Mesenchymal stem cell (in vitro differentiated cells and primary cell): ENCODE measurements at regions not wholly inside any gene's neighbourhood (a gene's known extent, or its start where the extent isn't known, plus 50 kb on each side); places are given as distances from the start of the nearest gene placed in this dataset.
A peak's percentile ranks its signal among the peaks of the same experiment; 100 is the strongest.

Experiments used
- DNase-seq: peaks from one replicate; pipeline ENCODE4 v3.0.0-alpha.2; 2013
- H2AFZ ChIP-seq: one replicate; pipeline ENCODE4 v1.6.1; 2013; ENCODE audit warnings: low read depth, mild to moderate bottlenecking, control low read depth, inconsistent platforms, low read length, moderate library complexity
- H2AK5ac ChIP-seq: 2 replicates; pipeline ENCODE4 v1.6.1; 2013; ENCODE audit warnings: low read length, moderate library complexity, mild to moderate bottlenecking, inconsistent platforms; ENCODE audit not compliant: severe bottlenecking
- H2BK120ac ChIP-seq: one replicate; pipeline ENCODE4 v1.6.1; 2013; ENCODE audit warnings: low read depth, mild to moderate bottlenecking, inconsistent platforms, low read length, moderate library complexity
- H2BK12ac ChIP-seq, 2 experiments: one replicate each; pipeline ENCODE4 v1.6.1; 2013; ENCODE audit warnings: inconsistent platforms in 2 of 2, low read length in 2 of 2, mild to moderate bottlenecking in 2 of 2, moderate library complexity in 2 of 2, control low read depth in 1 of 2
- H2BK15ac ChIP-seq: one replicate; pipeline ENCODE4 v1.6.1; 2013; ENCODE audit warnings: mild to moderate bottlenecking, low read depth, inconsistent platforms; ENCODE audit not compliant: poor library complexity, severe bottlenecking
- H2BK5ac ChIP-seq: 2 replicates; pipeline ENCODE4 v1.6.1; 2013; ENCODE audit warnings: low read depth, mild to moderate bottlenecking, low read length, control low read depth, inconsistent platforms; ENCODE audit not compliant: poor library complexity, severe bottlenecking
- H3K14ac ChIP-seq, 2 experiments: one replicate each; pipeline ENCODE4 v1.6.1; 2013; ENCODE audit warnings: inconsistent platforms in 2 of 2, low read length in 2 of 2, control low read depth in 1 of 2, mild to moderate bottlenecking in 1 of 2, moderate library complexity in 1 of 2
- H3K18ac ChIP-seq, 2 experiments: one replicate each; pipeline ENCODE4 v1.6.1; 2013; ENCODE audit warnings: inconsistent platforms in 2 of 2, low read length in 2 of 2, control low read depth in 1 of 2, low read depth in 1 of 2, mild to moderate bottlenecking in 1 of 2
- H3K23ac ChIP-seq, 2 experiments: one replicate each; pipeline ENCODE4 v1.6.1; 2013; ENCODE audit warnings: inconsistent platforms in 2 of 2, low read length in 2 of 2, mild to moderate bottlenecking in 2 of 2, moderate library complexity in 2 of 2, control low read depth in 1 of 2
- H3K27ac ChIP-seq: 2 replicates; pipeline ENCODE4 v1.5.1; 2013; ENCODE audit warnings: mild to moderate bottlenecking, moderate library complexity, low read length, control low read depth, inconsistent platforms; ENCODE audit not compliant: poor library complexity, severe bottlenecking
- H3K27me3 ChIP-seq, 2 experiments: 2 replicates each; pipeline versions ENCODE4 v1.6.1 to v1.7.0; 2013; ENCODE audit warnings: low read length in 2 of 2, mild to moderate bottlenecking in 2 of 2, moderate library complexity in 2 of 2, control low read depth in 1 of 2, inconsistent platforms in 1 of 2; ENCODE audit not compliant: control insufficient read depth in 1 of 2, insufficient read depth in 1 of 2
- H3K36me3 ChIP-seq, 2 experiments: 2 replicates each; pipeline versions ENCODE4 v1.6.1 to v1.7.0; 2013; ENCODE audit warnings: low read length in 2 of 2, control low read depth in 1 of 2, inconsistent platforms in 1 of 2, low read depth in 1 of 2, mild to moderate bottlenecking in 1 of 2; ENCODE audit not compliant: insufficient read depth in 2 of 2, control insufficient read depth in 1 of 2
- H3K4ac ChIP-seq, 2 experiments: one replicate each; pipeline ENCODE4 v1.6.1; 2013; ENCODE audit warnings: inconsistent platforms in 2 of 2, low read length in 2 of 2, mild to moderate bottlenecking in 2 of 2, moderate library complexity in 2 of 2, control low read depth in 1 of 2, low read depth in 1 of 2
- H3K4me1 ChIP-seq: 2 replicates; pipeline ENCODE4 v1.6.1; 2013; ENCODE audit warnings: low read depth, low read length, control low read depth; ENCODE audit not compliant: control insufficient read depth, insufficient read depth
- H3K4me2 ChIP-seq: 2 replicates; pipeline ENCODE4 v1.6.1; 2013; ENCODE audit warnings: low read length, mild to moderate bottlenecking, inconsistent platforms; ENCODE audit not compliant: poor library complexity, severe bottlenecking
- H3K4me3 ChIP-seq, 2 experiments: 2 replicates each; pipeline versions ENCODE4 v1.5.1 to v1.7.0; 2013; ENCODE audit warnings: low read length in 2 of 2, mild to moderate bottlenecking in 2 of 2, control low read depth in 1 of 2, low read depth in 1 of 2; ENCODE audit not compliant: insufficient read depth in 1 of 2
- H3K79me1 ChIP-seq: replicated peaks from 2 replicates; pipeline ENCODE4 v1.6.1; 2013; ENCODE audit warnings: mild to moderate bottlenecking, control low read depth, low read length, inconsistent platforms; ENCODE audit not compliant: poor library complexity, severe bottlenecking
- H3K9ac ChIP-seq: 2 replicates; pipeline ENCODE4 v1.7.0; 2013; ENCODE audit warnings: mild to moderate bottlenecking, low read length, moderate library complexity
- H3K9me3 ChIP-seq: 2 replicates; pipeline ENCODE4 v1.7.0; 2013; ENCODE audit warnings: mild to moderate bottlenecking, low read length; ENCODE audit not compliant: control insufficient read depth
- H4K8ac ChIP-seq: one replicate; pipeline ENCODE4 v1.6.1; 2013; ENCODE audit warnings: inconsistent platforms, mild to moderate bottlenecking, low read length, moderate library complexity
- H4K91ac ChIP-seq: one replicate; pipeline ENCODE4 v1.6.1; 2013; ENCODE audit warnings: mild to moderate bottlenecking, low read length, inconsistent platforms
- WGBS: methylation state at CpG from one replicate; pipeline ENCODE4 v1.1.7; 2013; ENCODE audit warnings: mixed read lengths; 5-methylcytosine and 5-hydroxymethylcytosine counted together

DNA sequence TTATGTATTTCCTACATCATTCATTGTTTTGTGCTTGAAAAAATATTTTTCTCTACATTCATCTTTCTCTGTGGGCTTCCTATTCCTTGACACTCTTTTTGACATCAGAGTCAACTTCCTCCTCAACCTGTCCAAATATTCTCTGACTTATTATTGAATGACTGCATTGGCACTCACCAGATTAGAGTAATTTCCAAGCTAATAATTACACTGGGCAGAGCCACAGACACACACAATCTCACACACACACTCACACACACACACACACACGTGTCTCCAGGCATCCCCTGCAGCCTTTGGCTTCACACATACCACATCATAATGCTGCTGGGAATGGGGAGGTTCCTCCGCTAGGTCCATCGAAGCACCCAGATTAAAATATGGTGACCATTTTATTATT, 184.5 kb downstream of the SYK start:
- Histone ChIP-seq H3K27ac (peak overlapping the region; percentile 61), H3K4me1 (peaks cover 10% of the 10 kb centered on the region), H3K27me3 (no peaks in the 10 kb centered on the region), H4K91ac (no peak overlapping the region), H3K4me3 (no peak overlapping the region), H3K23ac (no peak overlapping the region), H2BK5ac (no peak overlapping the region), H3K4ac (peak overlapping the region in 1 of 2 experiments; percentile 24), H2BK15ac (no peak overlapping the region), H3K36me3 (no peaks in the 10 kb centered on the region), H4K8ac (peak overlapping the region; percentile 53), H2AK5ac (peak overlapping the region; percentile 16), H3K4me2 (no peak overlapping the region), H2BK12ac (peak overlapping the region in 1 of 2 experiments; percentile 7), H3K14ac (peak overlapping the region in 1 of 2 experiments; percentile 35), H3K79me1 (no peaks in the 10 kb centered on the region), H2BK120ac (no peak overlapping the region), H3K9me3 (peaks cover 17% of the 10 kb centered on the region), H2AFZ (no peak overlapping the region), H3K9ac (peak overlapping the region; percentile 33), H3K18ac (no peak overlapping the region)
- DNase-seq, result no peak
- 83% methylated on average over 3 of the region's 3 CpGs for WGBS

DNA sequence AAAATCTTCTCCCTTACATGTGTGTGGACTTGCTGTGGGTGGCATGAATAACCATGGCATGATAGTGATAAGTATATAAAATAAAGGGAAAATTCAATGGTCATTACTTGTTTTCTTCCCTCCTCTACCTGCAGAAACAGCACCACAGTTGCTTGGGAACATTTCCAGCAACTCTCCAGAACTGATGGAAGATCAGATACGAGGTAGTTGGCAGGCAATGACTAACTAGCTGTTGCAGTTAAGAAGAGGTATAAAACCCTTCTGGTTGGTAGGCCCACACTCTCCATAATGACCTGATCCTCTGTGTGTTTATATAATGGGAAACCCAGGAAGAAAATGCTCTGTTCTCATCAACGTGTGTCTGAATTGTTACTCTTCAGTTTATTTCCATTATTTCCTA, 185.9 kb downstream of the SYK start:
- no peak overlapping the region for H4K91ac ChIP-seq
- no peak overlapping the region for H3K4ac ChIP-seq
- no peak overlapping the region for H2BK120ac ChIP-seq
- H3K18ac ChIP-seq, result no peak overlapping the region
- H3K9ac ChIP-seq, result no peak overlapping the region
- H3K27ac ChIP-seq, result no peak overlapping the region
- H3K36me3 ChIP-seq, result no peaks in the 10 kb centered on the region
- H3K4me2 ChIP-seq, result no peak overlapping the region
- H3K27me3 ChIP-seq, result no peaks in the 10 kb centered on the region
- H4K8ac ChIP-seq, result no peak overlapping the region
- H2AK5ac ChIP-seq, result no peak overlapping the region
- no peak overlapping the region for H3K14ac ChIP-seq
- peaks cover 22% of the 10 kb centered on the region for H3K9me3 ChIP-seq
- DNase-seq, result no peak
- no peak overlapping the region for H2BK15ac ChIP-seq
- no peak overlapping the region for H3K4me3 ChIP-seq
- H2BK12ac ChIP-seq, result no peak overlapping the region
- H3K4me1 ChIP-seq, result peaks cover 12% of the 10 kb centered on the region
- no peaks in the 10 kb centered on the region for H3K79me1 ChIP-seq
- no peak overlapping the region for H3K23ac ChIP-seq
- H2BK5ac ChIP-seq, result no peak overlapping the region
- H2AFZ ChIP-seq, result no peak overlapping the region
- 50% methylated on average over 1 of the region's 2 CpGs for WGBS

DNA sequence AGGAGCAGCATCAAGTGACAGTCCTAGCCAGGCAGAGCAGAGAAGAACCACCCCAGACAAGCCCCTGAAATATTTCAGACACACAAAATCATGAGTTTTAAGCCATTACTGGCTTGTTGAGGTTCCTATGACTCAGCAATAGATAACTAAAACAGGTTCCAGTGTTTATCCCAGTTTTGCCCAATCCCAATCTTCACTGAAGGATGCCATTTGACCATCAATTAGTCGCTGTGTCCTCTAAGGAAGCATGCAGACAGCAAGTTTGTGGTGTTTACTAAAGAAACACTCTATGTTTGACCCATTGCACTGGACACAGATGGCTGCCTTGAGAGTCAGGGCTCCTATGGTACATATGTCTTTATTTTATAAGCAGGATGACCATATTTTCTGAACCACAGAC, 186.7 kb downstream of the SYK start:
- Histone ChIP-seq H3K9me3 (peaks cover 22% of the 10 kb centered on the region), H2BK120ac (no peak overlapping the region), H3K4me2 (no peak overlapping the region), H3K79me1 (no peaks in the 10 kb centered on the region), H3K4me1 (peaks cover 12% of the 10 kb centered on the region), H3K9ac (no peak overlapping the region), H3K14ac (no peak overlapping the region), H3K27me3 (no peaks in the 10 kb centered on the region), H4K91ac (no peak overlapping the region), H2BK15ac (no peak overlapping the region), H3K27ac (no peak overlapping the region), H4K8ac (no peak overlapping the region), H2AFZ (no peak overlapping the region), H3K4me3 (no peak overlapping the region), H2BK12ac (peak overlapping the region in 1 of 2 experiments; percentile 69), H3K4ac (no peak overlapping the region), H2AK5ac (peak overlapping the region; percentile 78), H3K18ac (peak overlapping the region in 1 of 2 experiments; percentile 79), H2BK5ac (no peak overlapping the region), H3K23ac (no peak overlapping the region), H3K36me3 (no peaks in the 10 kb centered on the region)
- WGBS, result 20% methylated on average over 1 of the region's 1 CpG
- DNase-seq, result peak; percentile 61

DNA sequence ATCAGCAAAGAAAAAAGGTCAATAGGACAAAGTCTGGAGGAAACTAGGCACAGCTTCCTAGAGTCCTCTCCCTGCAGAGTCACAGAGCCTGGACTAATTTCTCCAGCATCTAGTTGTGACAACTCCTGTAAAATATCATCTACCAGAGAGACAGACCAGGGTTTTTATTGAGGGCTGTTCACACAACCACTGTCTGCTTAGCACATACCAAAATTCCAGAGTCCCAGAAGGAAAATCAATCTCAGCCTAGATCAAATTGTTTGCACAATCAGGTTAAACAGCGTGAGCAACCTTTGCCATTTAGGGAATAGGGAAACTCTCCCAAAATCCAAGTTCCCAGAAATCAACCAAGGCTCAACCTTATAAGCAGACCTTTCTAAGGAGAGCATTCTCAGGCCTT, 190.3 kb downstream of the SYK start:
- no peak overlapping the region for H4K91ac ChIP-seq
- peak overlapping the region; percentile 68 for H2AK5ac ChIP-seq
- WGBS, result 10% methylated on average over 1 of the region's 1 CpG

More for the DNA sequence above, 190.3 kb downstream of the SYK start:
- no peak overlapping the region for H2BK15ac ChIP-seq
- H3K27me3 ChIP-seq, result no peaks in the 10 kb centered on the region
- no peak overlapping the region for H3K18ac ChIP-seq
- H2BK5ac ChIP-seq, result peak overlapping the region; percentile 67
- H3K4ac ChIP-seq, result no peak overlapping the region
- peak; percentile 59 for DNase-seq
- peak overlapping the region in 1 of 2 experiments; percentile 26 for H3K4me3 ChIP-seq
- no peak overlapping the region for H2BK12ac ChIP-seq
- peak overlapping the region; percentile 88 for H3K9ac ChIP-seq
- no peaks in the 10 kb centered on the region for H3K36me3 ChIP-seq
- no peak overlapping the region for H3K14ac ChIP-seq
- H2BK120ac ChIP-seq, result peak overlapping the region; percentile 22
- peaks cover 4% of the 10 kb centered on the region for H3K4me1 ChIP-seq
- H3K79me1 ChIP-seq, result no peaks in the 10 kb centered on the region
- peak overlapping the region; percentile 84 for H3K27ac ChIP-seq
- no peak overlapping the region for H4K8ac ChIP-seq
- H3K4me2 ChIP-seq, result no peak overlapping the region
- H3K9me3 ChIP-seq, result peaks cover 27% of the 10 kb centered on the region
- H3K23ac ChIP-seq, result no peak overlapping the region
- no peak overlapping the region for H2AFZ ChIP-seq
